ENCODE measurements at regions not wholly inside any gene's neighbourhood (a gene's known extent, or its start where the extent isn't known, plus 50 kb on each side); places are given as distances from the start of the nearest gene placed in this dataset.

DNA sequence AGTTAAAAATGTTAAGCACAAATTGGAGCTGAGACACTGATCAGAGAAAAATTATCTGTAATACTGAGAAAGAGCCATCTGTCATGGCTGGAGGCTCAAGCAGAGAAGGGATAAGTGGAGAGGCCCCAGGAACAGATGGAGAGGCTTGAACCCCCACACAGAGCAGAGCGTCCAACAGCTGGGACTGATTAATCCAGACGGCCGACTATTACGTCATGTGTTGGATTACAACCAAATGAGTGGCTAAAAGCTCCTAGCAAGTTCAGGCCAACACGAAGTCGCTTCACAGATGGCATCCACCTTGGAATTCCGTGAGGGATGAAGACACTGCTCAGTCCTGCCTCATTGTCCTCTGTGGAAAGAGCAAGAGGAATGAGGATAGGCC lies 57.7 kb upstream of the ATXN3L start:
- no peak overlapping the region for H2BK120ac ChIP-seq (ENCODE audit: low read depth, low read length, poor library complexity, severe bottlenecking)
- Mint-ChIP-seq H3K4me3 (no peak overlapping the region), H3K27me3 (ENCODE audit: low read depth) (no peaks in the 10 kb centered on the region), H3K27ac (no peak overlapping the region; a peak in 1 of 7 replicates), H3K36me3 (ENCODE audit: insufficient read depth in 1 of 3, low read depth in 3 of 3) (peaks cover 0 to 3% (median 0%) of the 10 kb centered on the region in 3 experiments; a peak in 4 of 7 replicates), H3K9me3 (peaks cover 63 to 67% of the 10 kb centered on the region in 2 experiments), H3K4me1 (peaks cover 7 to 11% of the 10 kb centered on the region in 2 experiments)
- H3K79me2 ChIP-seq (ENCODE audit: insufficient read depth, low read length): no peaks in the 10 kb centered on the region
- H2BK5ac ChIP-seq (ENCODE audit: insufficient read length, low read length): no peak overlapping the region
- H2AK5ac ChIP-seq (ENCODE audit: insufficient read length, low read length): no peak overlapping the region
- H3K79me1 ChIP-seq (ENCODE audit: insufficient read depth, low read depth, low read length, poor library complexity, severe bottlenecking): no peaks in the 10 kb centered on the region
- no peaks in the 10 kb centered on the region for H3K23me2 ChIP-seq (ENCODE audit: insufficient read length, low read depth, low read length, poor library complexity, severe bottlenecking)
- no CpG with 5 or more reads among the region's 7 CpGs for WGBS (ENCODE audit: extremely low coverage, insufficient read length, low lambda C conversion rate)
- H3K23ac ChIP-seq (ENCODE audit: insufficient read length, low read depth, low read length): no peak overlapping the region
- H3K27ac ChIP-seq (ENCODE audit: insufficient read length, low read depth, low read length): no peak overlapping the region
- H4K8ac ChIP-seq (replicated peaks; ENCODE audit: insufficient read length, low read depth, low read length): no peak overlapping the region
- no peak overlapping the region for H2BK20ac ChIP-seq (ENCODE audit: low read depth, low read length, poor library complexity, severe bottlenecking)
- no peak overlapping the region for H3K14ac ChIP-seq (ENCODE audit: insufficient read depth, low read length)
- no peak overlapping the region for H2BK12ac ChIP-seq (ENCODE audit: insufficient read length, low read depth, low read length)
- no peak overlapping the region for H3K18ac ChIP-seq (ENCODE audit: insufficient read length, low read depth, low read length)
- H4K20me1 ChIP-seq (ENCODE audit: control insufficient read depth, insufficient read depth, insufficient read length): no peaks in the 10 kb centered on the region
- no peak overlapping the region for H3K9ac ChIP-seq (ENCODE audit: extremely low read depth, insufficient read length, low read length)
- H3K4ac ChIP-seq (ENCODE audit: low read depth, low read length): no peak overlapping the region
- no peak overlapping the region for H3K4me2 ChIP-seq (ENCODE audit: insufficient read depth, insufficient read length, low read length)
- H2AFZ ChIP-seq (ENCODE audit: low read length): no peak overlapping the region
- no peaks in the 10 kb centered on the region for H3K9me3 ChIP-seq (ENCODE audit: control insufficient read depth, low read depth, low read length)
- DNase-seq: no peak
- H3T11ph ChIP-seq (ENCODE audit: low read length): no peak overlapping the region
- TF ChIP-seq, protein P1, sequence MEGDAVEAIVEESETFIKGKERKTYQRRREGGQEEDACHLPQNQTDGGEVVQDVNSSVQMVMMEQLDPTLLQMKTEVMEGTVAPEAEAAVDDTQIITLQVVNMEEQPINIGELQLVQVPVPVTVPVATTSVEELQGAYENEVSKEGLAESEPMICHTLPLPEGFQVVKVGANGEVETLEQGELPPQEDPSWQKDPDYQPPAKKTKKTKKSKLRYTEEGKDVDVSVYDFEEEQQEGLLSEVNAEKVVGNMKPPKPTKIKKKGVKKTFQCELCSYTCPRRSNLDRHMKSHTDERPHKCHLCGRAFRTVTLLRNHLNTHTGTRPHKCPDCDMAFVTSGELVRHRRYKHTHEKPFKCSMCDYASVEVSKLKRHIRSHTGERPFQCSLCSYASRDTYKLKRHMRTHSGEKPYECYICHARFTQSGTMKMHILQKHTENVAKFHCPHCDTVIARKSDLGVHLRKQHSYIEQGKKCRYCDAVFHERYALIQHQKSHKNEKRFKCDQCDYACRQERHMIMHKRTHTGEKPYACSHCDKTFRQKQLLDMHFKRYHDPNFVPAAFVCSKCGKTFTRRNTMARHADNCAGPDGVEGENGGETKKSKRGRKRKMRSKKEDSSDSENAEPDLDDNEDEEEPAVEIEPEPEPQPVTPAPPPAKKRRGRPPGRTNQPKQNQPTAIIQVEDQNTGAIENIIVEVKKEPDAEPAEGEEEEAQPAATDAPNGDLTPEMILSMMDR (conservative IDR thresholded peaks at IDR 0.05): no peak
- no peak overlapping the region for H4K91ac ChIP-seq (ENCODE audit: insufficient read length, low read depth, low read length)
- H4K5ac ChIP-seq (ENCODE audit: insufficient read length, low read depth, low read length): no peak overlapping the region
- no peak overlapping the region for H2BK15ac ChIP-seq (ENCODE audit: low read depth, low read length)
- H3K56ac ChIP-seq (ENCODE audit: insufficient read length, low read depth, low read length): no peak overlapping the region
- no peaks in the 10 kb centered on the region; the same call in 1 of the 2 replicates for H3K4me1 ChIP-seq (ENCODE audit: insufficient read depth, low read length)
- no peaks in the 10 kb centered on the region for H3K27me3 ChIP-seq (ENCODE audit: insufficient read depth, low read length)

Measured in H9 (cell line).